Stomach smooth muscle (tissue), 2 donors: ENCODE measurements at regions not wholly inside any gene's neighbourhood (a gene's known extent, or its start where the extent isn't known, plus 50 kb on each side); places are given as distances from the start of the nearest gene placed in this dataset.
"Not testable (repeated sequence)": the region's sequence is repeated elsewhere in the genome, so short reads cannot be mapped to it uniquely, and the experiment has no call there.

Source experiments
- H3K27ac ChIP-seq: one replicate; pipeline ENCODE4 v1.7.0; 2013; ENCODE audit warnings: mild to moderate bottlenecking, low read length, inconsistent platforms
- H3K27me3 ChIP-seq, 2 donors: one replicate each; pipeline ENCODE4 v1.7.0; 2013; ENCODE audit warnings: low read length in 2 of 2; ENCODE audit not compliant: insufficient read depth in 2 of 2, control insufficient read depth in 1 of 2
- H3K36me3 ChIP-seq, 2 donors: one replicate each; pipeline ENCODE4 v1.7.0; 2013; ENCODE audit warnings: low read length in 2 of 2; ENCODE audit not compliant: control insufficient read depth in 2 of 2, insufficient read depth in 2 of 2
- H3K4me1 ChIP-seq: one replicate; pipeline ENCODE4 v1.7.0; 2013; ENCODE audit warnings: low read length; ENCODE audit not compliant: control insufficient read depth, insufficient read depth
- H3K4me3 ChIP-seq, 2 donors: one replicate each; pipeline ENCODE4 v1.7.0; 2013; ENCODE audit warnings: low read length in 2 of 2
- H3K9ac ChIP-seq, 2 donors: one replicate each; pipeline ENCODE4 v1.7.0; 2013; ENCODE audit warnings: low read length in 2 of 2, mild to moderate bottlenecking in 1 of 2
- H3K9me3 ChIP-seq, 2 donors: one replicate each; pipeline ENCODE4 v1.7.0; 2013; ENCODE audit warnings: low read length in 2 of 2; ENCODE audit not compliant: control insufficient read depth in 2 of 2
- donor health status: healthy.
- donor health status: Pancreatic carcinoma.

DNA sequence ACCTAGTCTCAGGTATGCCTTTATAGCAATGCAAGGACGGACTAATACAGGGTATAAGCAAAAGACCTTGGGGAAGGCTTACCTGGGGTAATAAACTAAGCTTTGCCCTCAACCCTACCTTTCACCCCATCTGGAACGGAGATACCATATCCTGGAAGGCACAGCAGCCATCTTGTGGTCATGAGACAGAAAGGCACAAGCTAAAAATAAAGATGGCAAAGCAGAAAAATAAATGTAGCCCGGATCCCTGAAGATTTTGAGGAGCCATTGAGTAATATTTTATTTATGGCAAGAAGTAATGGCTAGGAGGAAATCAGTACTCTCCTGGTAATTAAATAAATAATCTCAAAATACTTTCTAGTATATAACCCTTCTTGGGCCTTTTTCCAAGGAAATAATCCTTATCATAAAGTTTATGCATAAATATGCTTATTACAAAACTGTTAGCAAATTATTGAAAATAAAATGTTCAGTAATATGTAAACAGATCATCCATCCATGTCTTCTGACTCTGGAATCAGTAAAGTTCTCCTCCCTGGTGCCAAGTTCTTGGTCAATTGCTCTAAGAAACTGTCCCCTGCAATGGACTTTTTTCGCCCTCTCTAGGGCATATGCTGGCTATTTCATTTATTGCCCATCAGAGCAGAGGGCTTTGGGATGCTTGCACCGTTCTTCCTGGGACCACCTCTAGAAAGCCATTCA, 198.7 kb downstream of the SPP2 start:
- Histone ChIP-seq H3K27ac (no peak overlapping the region), H3K4me1 (no peaks in the 10 kb centered on the region), H3K9me3 (no peaks in the 10 kb centered on the region), H3K27me3 (peaks cover 0 to 5% of the 10 kb centered on the region in 2 donors), H3K9ac (no peak overlapping the region), H3K4me3 (no peak overlapping the region), H3K36me3 (no peaks in the 10 kb centered on the region)

- not testable (repeated sequence) for H3K27me3 ChIP-seq, H3K27ac ChIP-seq, H3K4me1 ChIP-seq, H3K9me3 ChIP-seq, H3K9ac ChIP-seq, H3K36me3 ChIP-seq, H3K4me3 ChIP-seq
These were observed 197.8 kb downstream of the SPP2 start for GRCh38 chr2:234248213-234248710.

DNA sequence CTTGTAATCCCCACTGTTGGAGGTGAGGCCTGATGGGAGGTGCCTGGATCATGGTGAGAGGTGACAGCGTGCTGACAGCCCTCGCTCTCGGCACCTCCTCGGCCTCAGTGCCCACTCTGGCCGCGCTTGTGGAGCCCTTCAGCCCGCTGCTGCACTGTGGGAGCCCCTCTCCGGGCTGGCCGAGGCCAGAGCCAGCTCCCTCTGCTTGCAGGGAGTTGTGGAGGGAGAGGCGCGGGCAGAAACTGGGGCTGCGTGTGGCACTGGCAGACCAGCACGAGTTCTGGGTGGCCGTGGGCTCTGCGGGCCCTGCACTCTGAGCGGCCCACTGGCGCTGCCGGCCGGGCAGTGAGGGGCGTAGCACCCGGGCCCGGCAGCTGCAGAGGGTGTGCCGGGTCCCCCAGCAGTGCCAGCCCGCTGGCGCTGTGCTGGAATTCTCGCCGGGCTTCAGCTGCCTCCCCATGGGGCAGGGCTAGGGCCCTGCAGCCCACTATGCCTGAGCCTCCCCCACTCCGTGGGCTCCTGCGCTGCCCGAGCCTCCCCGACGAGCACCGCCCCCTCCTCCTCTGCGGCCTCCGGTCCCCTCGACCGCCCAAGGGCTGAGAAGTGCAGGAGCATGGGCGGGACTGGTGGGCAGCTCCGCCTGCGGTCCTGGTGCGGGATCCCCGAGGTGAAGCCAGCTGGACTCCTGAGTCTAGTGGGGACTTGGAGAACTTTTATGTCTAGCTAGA, 197.1 kb downstream of the SPP2 start:
- Histone ChIP-seq H3K4me1 (no peaks in the 10 kb centered on the region), H3K36me3 (no peaks in the 10 kb centered on the region), H3K27me3 (peaks cover 0 to 7% of the 10 kb centered on the region in 2 donors), H3K9me3 (no peaks in the 10 kb centered on the region), H3K27ac (no peak overlapping the region), H3K4me3 (no peak overlapping the region), H3K9ac (no peak overlapping the region)

DNA sequence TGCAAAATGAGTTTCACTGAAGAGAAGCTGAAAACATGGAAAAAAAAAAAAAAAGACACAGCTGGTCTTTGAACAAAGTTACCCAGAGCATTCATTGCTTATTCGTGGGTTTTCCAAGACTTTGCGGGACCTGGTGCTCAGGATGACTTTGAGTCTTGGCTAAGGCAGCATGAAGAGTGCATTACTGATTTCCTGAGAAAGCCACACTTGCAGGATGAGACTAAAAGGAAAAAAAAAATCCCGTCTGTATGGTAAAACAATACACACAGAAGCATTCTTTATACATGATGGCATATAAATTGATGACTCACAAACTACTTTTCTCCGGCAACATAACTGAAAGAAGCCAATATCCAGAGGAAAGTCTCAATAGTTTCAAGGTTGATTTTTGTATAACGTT, 195.4 kb downstream of the SPP2 start:
- H3K27me3 ChIP-seq = peaks cover 0 to 4% of the 10 kb centered on the region in 2 donors
- H3K9ac ChIP-seq = no peak overlapping the region
- no peaks in the 10 kb centered on the region for H3K4me1 ChIP-seq
- no peak overlapping the region for H3K27ac ChIP-seq
- H3K36me3 ChIP-seq = no peaks in the 10 kb centered on the region
- H3K9me3 ChIP-seq = no peaks in the 10 kb centered on the region
- H3K4me3 ChIP-seq = no peak overlapping the region

DNA sequence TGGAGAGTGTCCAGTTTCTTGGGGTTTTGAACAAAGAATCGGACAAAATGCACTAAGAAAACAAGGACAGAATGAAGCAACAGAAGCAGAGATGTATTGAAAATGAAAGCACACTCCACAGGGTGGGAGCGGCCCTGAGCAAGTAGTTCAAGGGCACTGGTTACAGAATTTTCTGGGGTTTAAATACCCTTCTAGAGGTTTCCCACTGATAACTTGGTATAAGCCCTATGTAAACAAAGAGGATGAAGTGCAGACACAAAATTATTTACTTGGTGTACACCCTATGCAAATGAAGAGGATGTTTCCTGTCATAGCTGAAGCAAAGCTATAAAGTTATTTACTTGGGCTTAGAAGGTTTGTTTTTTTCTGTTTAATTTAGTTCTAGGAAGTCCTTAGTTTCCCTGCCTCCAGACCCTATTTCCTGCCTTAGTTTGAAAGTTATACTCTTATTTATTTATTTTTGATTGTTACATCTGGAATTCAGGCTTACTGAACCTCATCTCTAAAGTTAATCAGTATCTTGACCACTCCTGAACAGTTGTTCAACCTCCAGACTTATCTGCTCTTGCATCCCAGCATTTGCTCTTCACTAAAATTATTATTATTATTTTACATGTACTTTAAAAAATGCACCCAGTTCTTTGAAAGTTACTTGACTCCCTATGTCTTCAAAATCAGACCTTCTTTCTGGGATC, 193.5 kb downstream of the SPP2 start:
- H3K4me3 ChIP-seq = no peak overlapping the region
- no peaks in the 10 kb centered on the region for H3K4me1 ChIP-seq
- peaks cover 0 to 2% of the 10 kb centered on the region in 2 donors for H3K27me3 ChIP-seq
- no peak overlapping the region for H3K9ac ChIP-seq
- H3K9me3 ChIP-seq = peaks cover 0 to 2% of the 10 kb centered on the region in 2 donors
- no peaks in the 10 kb centered on the region for H3K36me3 ChIP-seq
- no peak overlapping the region for H3K27ac ChIP-seq

- peaks cover 0 to 2% of the 10 kb centered on the region in 2 donors for H3K27me3 ChIP-seq
- no peak overlapping the region for H3K27ac ChIP-seq
- H3K36me3 ChIP-seq = no peaks in the 10 kb centered on the region
- H3K4me3 ChIP-seq = no peak overlapping the region
- no peaks in the 10 kb centered on the region for H3K4me1 ChIP-seq
- H3K9ac ChIP-seq = no peak overlapping the region
- peaks cover 0 to 3% of the 10 kb centered on the region in 2 donors for H3K9me3 ChIP-seq
These were observed 191.9 kb downstream of the SPP2 start for GRCh38 chr2:234242459-234242836.

DNA sequence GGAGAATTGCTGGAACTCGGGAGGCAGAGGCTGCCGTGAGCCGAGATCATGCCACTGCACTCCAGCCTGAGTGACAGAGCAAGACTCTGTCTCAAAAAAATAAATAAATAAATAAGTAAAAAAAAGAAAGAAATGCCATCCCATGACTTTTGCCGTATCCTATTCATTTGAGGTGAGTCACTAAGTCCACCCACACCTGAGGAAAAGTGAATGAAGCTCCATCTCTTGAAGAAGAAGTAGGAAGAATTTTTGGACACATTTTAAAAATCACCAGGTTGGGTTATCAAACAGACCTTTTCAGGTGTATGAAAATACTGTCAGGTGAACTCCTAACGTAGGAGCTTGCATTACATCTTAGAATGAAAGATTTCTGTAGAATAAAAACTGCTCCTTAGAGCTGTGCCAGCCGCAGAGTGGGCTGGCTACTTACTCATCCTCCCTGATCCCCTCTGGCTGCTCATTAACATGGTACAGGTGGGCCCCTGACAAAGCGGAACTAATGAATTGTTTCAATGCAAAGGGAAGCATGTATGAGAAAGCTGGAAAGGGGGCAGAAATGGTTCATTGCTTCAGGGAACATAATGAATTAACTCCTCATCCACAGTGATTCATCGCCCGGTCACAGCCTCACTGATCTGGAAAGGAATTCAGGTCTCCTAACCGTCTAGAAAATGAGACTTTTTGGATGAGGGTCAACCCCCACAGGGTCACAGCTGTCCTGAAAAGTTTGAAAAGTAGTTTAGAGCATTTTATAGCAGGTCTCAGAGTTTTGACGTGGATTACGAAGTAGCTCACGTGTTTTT, 191.4 kb downstream of the SPP2 start:
- Histone ChIP-seq H3K9me3 (peaks cover 0 to 3% of the 10 kb centered on the region in 2 donors), H3K9ac (no peak overlapping the region), H3K4me1 (no peaks in the 10 kb centered on the region), H3K4me3 (no peak overlapping the region), H3K36me3 (no peaks in the 10 kb centered on the region), H3K27me3 (peaks cover 0 to 2% of the 10 kb centered on the region in 2 donors), H3K27ac (no peak overlapping the region)

DNA sequence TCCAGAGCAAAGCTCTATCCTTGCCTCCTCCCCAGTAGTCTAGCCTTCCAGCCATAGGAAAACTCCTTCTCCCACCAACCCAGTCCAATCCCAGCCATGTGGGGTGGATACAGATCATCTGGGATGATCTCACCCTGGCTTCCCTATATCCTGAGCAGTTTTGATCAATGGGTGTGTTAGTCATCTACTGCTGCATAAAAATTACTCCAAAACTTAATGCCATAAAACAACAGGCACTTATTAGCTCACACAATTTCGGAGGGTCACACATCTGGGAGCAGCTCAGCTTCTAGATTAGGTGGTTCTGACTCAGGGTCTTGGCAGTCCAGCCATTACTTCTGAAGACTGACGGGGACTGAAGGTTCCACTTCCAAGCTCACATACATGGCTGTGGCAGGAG, 190.4 kb downstream of the SPP2 start:
- Histone ChIP-seq H3K27ac (no peak overlapping the region), H3K27me3 (peaks cover 0 to 2% of the 10 kb centered on the region in 2 donors), H3K9ac (no peak overlapping the region), H3K9me3 (peaks cover 3 to 4% of the 10 kb centered on the region in 2 donors), H3K4me3 (no peak overlapping the region), H3K4me1 (no peaks in the 10 kb centered on the region), H3K36me3 (no peaks in the 10 kb centered on the region)

GRCh38 chr2:234235191-234235590, 184.7 kb downstream of the SPP2 start:
- peaks cover 3 to 4% of the 10 kb centered on the region in 2 donors for H3K9me3 ChIP-seq
- H3K4me3 ChIP-seq = no peak overlapping the region
- H3K27ac ChIP-seq = no peak overlapping the region
- H3K9ac ChIP-seq = no peak overlapping the region
- no peaks in the 10 kb centered on the region for H3K36me3 ChIP-seq
- no peaks in the 10 kb centered on the region for H3K4me1 ChIP-seq
- H3K27me3 ChIP-seq = no peaks in the 10 kb centered on the region

DNA sequence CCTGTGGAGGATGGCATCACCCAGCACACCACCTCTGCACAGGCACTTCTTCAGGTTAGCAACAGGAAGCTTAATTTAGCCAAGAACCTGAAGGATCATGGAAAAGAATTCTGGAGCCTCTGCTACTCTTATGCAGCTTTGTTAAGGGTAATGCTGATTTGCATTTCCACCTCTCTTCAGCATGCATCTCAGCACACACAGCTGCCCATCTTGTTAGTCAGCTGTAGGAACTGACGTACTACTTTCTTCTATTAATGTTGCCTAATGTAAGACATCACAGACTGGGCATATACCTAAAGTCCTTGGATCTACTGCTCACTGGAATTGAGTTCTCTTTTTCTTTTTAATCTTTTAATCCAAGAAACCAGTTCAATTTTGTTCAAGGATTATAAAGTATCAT, 181.0 kb downstream of the SPP2 start:
- Histone ChIP-seq H3K4me1 (no peaks in the 10 kb centered on the region), H3K9ac (no peak overlapping the region), H3K4me3 (no peak overlapping the region), H3K27ac (no peak overlapping the region), H3K9me3 (peaks cover 0 to 4% of the 10 kb centered on the region in 2 donors), H3K36me3 (no peaks in the 10 kb centered on the region), H3K27me3 (no peaks in the 10 kb centered on the region)
